NCI-H345 treated with DMSO at 0.1 percent for 48 hours (cell line): ENCODE measurements at regions not wholly inside any gene's neighbourhood (a gene's known extent, or its start where the extent isn't known, plus 50 kb on each side); places are given as distances from the start of the nearest gene placed in this dataset.
A peak's percentile ranks its signal among the peaks of the same experiment; 100 is the strongest.
"Not testable (repeated sequence)": the region's sequence is repeated elsewhere in the genome, so short reads cannot be mapped to it uniquely, and the experiment has no call there.

Experiments
- DNase-seq: peaks from one replicate; lab custom pipeline; 2025; ENCODE audit not compliant: unreplicated experiment; lab: John Stamatoyannopoulos, UW

- no peak for DNase-seq
Measured at GRCh38 chr22:33142282-33143055, 84.3 kb upstream of the SYN3 start.

GRCh38 chr22:33139937-33140336, 81.8 kb upstream of the SYN3 start:
- no peak for DNase-seq

GRCh38 chr22:33138333-33138732, 80.2 kb upstream of the SYN3 start:
- not testable (repeated sequence) for DNase-seq

GRCh38 chr22:33130473-33130872, 72.3 kb upstream of the SYN3 start:
- DNase-seq = no peak

GRCh38 chr22:33129621-33130020, 71.4 kb upstream of the SYN3 start:
- DNase-seq = no peak

- DNase-seq = no peak
Measured at GRCh38 chr22:33126881-33127280, 68.7 kb upstream of the SYN3 start.

- DNase-seq = no peak
Measured at GRCh38 chr22:33124471-33124870, 66.3 kb upstream of the SYN3 start.

- not testable (repeated sequence) for DNase-seq
Measured at GRCh38 chr22:33122439-33122838, 64.3 kb upstream of the SYN3 start.

- DNase-seq = no peak
Measured at GRCh38 chr22:33119044-33119443, 60.9 kb upstream of the SYN3 start.

- DNase-seq = no peak
Measured at GRCh38 chr22:33117821-33118220, 59.6 kb upstream of the SYN3 start.

GRCh38 chr22:33116841-33117547, 58.8 kb upstream of the SYN3 start:
- DNase-seq = no peak

GRCh38 chr22:33114565-33114964, 56.4 kb upstream of the SYN3 start:
- no peak for DNase-seq

- peak; percentile 24 for DNase-seq
Measured at GRCh38 chr22:33112580-33112979, 54.4 kb upstream of the SYN3 start.

- no peak for DNase-seq
Measured at GRCh38 chr22:33111491-33111890, 53.3 kb upstream of the SYN3 start.

GRCh38 chr22:33110562-33111163, 52.5 kb upstream of the SYN3 start:
- DNase-seq = no peak

GRCh38 chr22:33109514-33110430, 51.6 kb upstream of the SYN3 start:
- DNase-seq = no peak

GRCh38 chr22:33108037-33108436, 49.9 kb upstream of the SYN3 start:
- DNase-seq = no peak
